A673 (cell line): ENCODE measurements at regions not wholly inside any gene's neighbourhood (a gene's known extent, or its start where the extent isn't known, plus 50 kb on each side); places are given as distances from the start of the nearest gene placed in this dataset.

Experiments
- BruUV-seq: library from RNA; stranded (reverse); fragments of 400-500 nt; replicated peaks from 2 replicates; lab custom pipeline; 2021; lab: Mats Ljungman, UMichigan
- CTCF ChIA-PET: fragments of 300-600 bp; sonication (Branson Sonifier 250); formaldehyde crosslinking; loops from one replicate; lab custom pipeline; 2022; ENCODE audit warnings: antibody characterized with exemption; lab: Charles Lee
- POLR2A ChIA-PET: fragments of 300-600 bp; sonication (Branson Sonifier 250); formaldehyde crosslinking; loops from one replicate; lab custom pipeline; 2022; ENCODE audit warnings: antibody characterized with exemption; ENCODE audit not compliant: low non-redundant PET; lab: Charles Lee
- DNase-seq: peaks from one replicate; pipeline ENCODE4 v3.0.0-alpha.2; 2015; ENCODE audit warnings: low spot score
- H3K27ac ChIP-seq: fragments of 200-600 bp; sonication (generic); 2 replicates; pipeline ENCODE4 v1.5.1; 2016; ENCODE audit warnings: mixed run types, low read depth, mild to moderate bottlenecking, mixed read lengths, antibody characterized with exemption, low read length; ENCODE audit not compliant: poor library complexity, severe bottlenecking
- H3K27me3 ChIP-seq: fragments of 200-600 bp; sonication (generic); replicated peaks from 2 replicates; pipeline ENCODE4 v1.6.1; 2017; ENCODE audit warnings: mixed run types, low read depth, mild to moderate bottlenecking, mixed read lengths, antibody characterized with exemption, low read length; ENCODE audit not compliant: insufficient read depth, poor library complexity
- H3K36me3 ChIP-seq: fragments of 200-600 bp; sonication (generic); 2 replicates; pipeline ENCODE4 v1.6.1; 2016; ENCODE audit warnings: mixed run types, mild to moderate bottlenecking, mixed read lengths, antibody characterized with exemption, low read length; ENCODE audit not compliant: insufficient read depth, poor library complexity, severe bottlenecking
- H3K4me1 ChIP-seq: fragments of 200-600 bp; sonication (generic); 2 replicates; pipeline ENCODE4 v1.6.1; 2017; ENCODE audit warnings: mixed run types, mild to moderate bottlenecking, mixed read lengths, antibody characterized with exemption, low read length; ENCODE audit not compliant: insufficient read depth, poor library complexity, severe bottlenecking
- H3K4me3 ChIP-seq: fragments of 200-600 bp; sonication (generic); 2 replicates; pipeline ENCODE4 v1.5.1; 2016; ENCODE audit warnings: low read depth, mixed run types, mild to moderate bottlenecking, mixed read lengths, low read length; ENCODE audit not compliant: poor library complexity, severe bottlenecking
- H3K9me3 ChIP-seq: fragments of 200-600 bp; sonication (generic); 2 replicates; pipeline ENCODE4 v1.6.1; 2016; ENCODE audit warnings: mixed run types, low read depth, mild to moderate bottlenecking, mixed read lengths, antibody characterized with exemption, low read length; ENCODE audit not compliant: poor library complexity, severe bottlenecking
- CTCF ChIP-seq: fragments of 300-800, 200-600 bp; sonication (generic); conservative IDR thresholded peaks from 2 replicates; pipeline ENCODE4 v1.5.1; 2017; ENCODE audit warnings: low read depth, mild to moderate bottlenecking, antibody characterized with exemption, low read length, moderate library complexity, mixed read lengths
- EZH2 ChIP-seq: fragments of 200-600 bp; sonication (generic); IDR thresholded peaks from 2 replicates; pipeline ENCODE4 v1.6.1; 2017; ENCODE audit warnings: borderline replicate concordance, low read depth, mild to moderate bottlenecking, mixed read lengths, antibody characterized with exemption, low read length; ENCODE audit not compliant: poor library complexity, severe bottlenecking
- intact Hi-C: fragments of 100-400 bp; cut with micrococcal nuclease; formaldehyde crosslinking; loops from one replicate; pipeline ENCODE4 v1.10.0; 2022; ENCODE audit not compliant: unreplicated experiment

- ChIA-PET POLR2A (interaction anchor here (0.5 kb wide), 1 partner anchor 18 kb away, joined by 8 read pairs; no protein-coding TSS in a partner anchor), CTCF (no interaction called here)
- H3K9me3 ChIP-seq: no peaks in the 10 kb centered on the region
- H3K4me3 ChIP-seq: no peak overlapping the region
- no peak for DNase-seq
- no TSS peak for BruUV-seq
- TF ChIP-seq CTCF: no peak
- no peak for TF ChIP-seq EZH2
- no peaks in the 10 kb centered on the region for H3K4me1 ChIP-seq
- H3K36me3 ChIP-seq: no peaks in the 10 kb centered on the region
- intact Hi-C loops: no loop called here
- no peak overlapping the region for H3K27ac ChIP-seq
- no peaks in the 10 kb centered on the region for H3K27me3 ChIP-seq
These were observed 110.0 kb upstream of the DLG1 start for GRCh38 chr3:197408177-197408957.

- Histone ChIP-seq H3K4me1 (no peaks in the 10 kb centered on the region), H3K9me3 (no peaks in the 10 kb centered on the region), H3K27me3 (no peaks in the 10 kb centered on the region), H3K36me3 (no peaks in the 10 kb centered on the region), H3K27ac (no peak overlapping the region), H3K4me3 (no peak overlapping the region)
- DNase-seq: no peak
- intact Hi-C loops: no loop called here
- no TSS peak for BruUV-seq
- ChIA-PET POLR2A (no interaction called here), CTCF (no interaction called here)
- TF ChIP-seq CTCF: no peak
- TF ChIP-seq EZH2: no peak
These were observed 109.1 kb upstream of the DLG1 start for GRCh38 chr3:197407526-197407925.

DNA sequence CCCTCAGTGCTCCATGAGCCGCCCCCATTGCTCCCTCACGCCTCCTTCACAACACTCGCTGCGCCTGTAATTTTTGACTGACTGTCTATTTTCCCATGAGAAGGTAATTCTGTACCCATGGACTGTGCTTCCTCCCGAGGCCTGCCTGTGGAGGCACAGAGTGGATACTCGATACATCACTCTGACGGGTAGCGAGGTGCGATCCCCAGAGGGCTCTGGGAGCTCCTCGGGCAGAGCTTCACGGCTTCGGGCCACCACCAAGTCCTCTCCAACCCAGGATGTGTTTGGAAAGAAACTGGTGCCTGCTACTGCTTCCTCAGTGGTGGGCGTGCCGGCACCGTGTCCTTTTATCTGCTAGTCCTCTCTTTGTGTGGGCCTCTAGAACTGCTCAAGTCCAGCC lies 108.6 kb upstream of the DLG1 start:
- Histone ChIP-seq H3K4me3 (no peak overlapping the region), H3K27ac (no peak overlapping the region), H3K4me1 (no peaks in the 10 kb centered on the region), H3K9me3 (no peaks in the 10 kb centered on the region), H3K27me3 (no peaks in the 10 kb centered on the region), H3K36me3 (no peaks in the 10 kb centered on the region)
- no peak for DNase-seq
- POLR2A ChIA-PET: no interaction called here
- BruUV-seq: no TSS peak
- intact Hi-C loops: no loop called here
- TF ChIP-seq CTCF (no peak), EZH2 (no peak)
- CTCF ChIA-PET: no interaction called here
